HG03571 (cell line): ENCODE measurements at regions not wholly inside any gene's neighbourhood (a gene's known extent, or its start where the extent isn't known, plus 50 kb on each side); places are given as distances from the start of the nearest gene placed in this dataset.

Experiments
- ATAC-seq: cut with Tn5 transposase; IDR thresholded peaks from one replicate; pipeline ENCODE4 v1.9.1; 2021; ENCODE audit not compliant: unreplicated experiment

- no peak for ATAC-seq
Measured at GRCh38 chr2:15805206-15805605, 135.1 kb upstream of the MYCN start.

DNA sequence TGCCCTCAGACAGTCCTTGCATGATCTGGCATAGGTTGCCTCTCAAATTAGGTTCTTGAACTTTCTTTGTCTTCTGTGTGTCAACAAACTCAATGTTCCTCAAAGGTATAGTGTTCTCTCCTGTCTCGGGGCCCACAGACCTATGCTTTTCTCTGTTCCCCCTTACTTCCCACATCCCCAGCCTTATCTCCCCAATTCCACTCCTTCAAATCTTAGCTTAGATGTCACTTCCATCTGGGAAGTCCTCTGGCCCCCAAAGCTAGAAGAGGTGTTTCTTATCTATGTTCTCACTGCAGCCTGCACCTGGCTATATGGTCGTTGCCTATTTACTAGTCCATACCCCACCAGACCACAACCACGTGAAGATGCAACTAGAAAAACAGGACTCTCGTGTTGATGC is 134.6 kb upstream of the MYCN start:
- ATAC-seq, result no peak

DNA sequence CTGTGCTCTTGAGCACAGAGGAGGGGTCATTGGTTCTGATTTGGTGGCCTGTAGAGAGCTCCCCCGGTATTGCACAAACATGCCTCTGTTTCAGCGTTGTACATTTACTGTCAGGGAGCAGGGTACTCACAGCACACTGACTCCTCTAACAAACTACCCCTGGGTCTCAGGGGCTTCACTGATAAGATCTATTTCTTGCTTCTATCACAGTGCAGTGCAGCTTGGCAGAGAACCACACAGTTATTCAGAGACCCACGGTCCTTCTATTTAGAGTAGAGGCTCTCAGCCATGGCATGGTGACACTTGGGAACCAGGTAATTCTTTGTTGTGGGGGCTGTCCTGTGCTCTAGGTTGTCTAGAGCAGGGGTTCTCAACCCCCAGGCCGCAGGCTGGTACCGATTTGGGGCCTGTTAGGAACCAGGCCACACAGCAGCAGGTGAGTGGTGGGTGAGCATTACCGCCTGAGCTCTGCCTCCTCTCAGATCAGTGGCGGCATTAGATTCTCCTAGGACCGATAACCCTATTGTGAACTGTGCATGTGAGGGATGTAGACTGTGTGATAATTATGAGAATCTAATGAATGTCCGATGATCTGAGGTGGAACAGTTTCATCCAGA is 133.4 kb upstream of the MYCN start:
- no peak for ATAC-seq

DNA sequence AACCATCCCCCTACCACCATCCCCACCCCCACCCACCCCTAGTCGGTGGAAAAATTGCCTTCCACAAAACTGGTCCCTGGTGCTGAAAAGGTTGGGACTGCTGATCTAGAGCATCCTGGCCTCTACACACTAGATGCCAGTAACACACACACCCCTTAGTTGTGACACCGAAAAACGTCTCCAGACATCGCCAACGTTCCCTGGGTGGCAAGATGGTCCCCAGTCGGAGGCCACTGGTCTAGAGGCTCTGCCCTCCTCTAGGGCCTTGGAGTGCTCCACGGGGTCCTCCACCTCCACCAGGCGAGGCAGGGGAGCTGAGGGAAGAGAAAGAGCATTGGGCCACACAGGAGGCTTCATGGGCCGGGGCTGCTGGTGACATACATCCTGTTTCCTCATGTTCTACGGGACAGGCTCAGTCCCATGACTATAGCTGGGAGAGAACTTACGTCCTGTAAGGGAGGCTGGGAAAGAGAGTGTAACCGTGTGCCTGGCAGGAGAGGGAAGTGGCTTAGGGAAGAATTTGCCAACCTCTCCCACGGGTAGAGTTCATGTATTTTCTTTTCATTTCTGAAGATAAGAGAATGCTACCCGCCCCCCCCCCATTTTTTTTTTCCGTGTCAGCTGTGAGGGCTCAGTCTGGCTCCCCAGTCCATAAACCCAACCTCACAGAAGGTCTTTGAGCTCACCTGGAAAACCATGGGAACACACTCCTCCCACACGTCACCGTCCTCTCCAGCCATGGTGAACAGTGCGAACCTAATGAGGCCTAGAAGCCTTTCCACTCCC is 132.7 kb upstream of the MYCN start:
- no peak for ATAC-seq

DNA sequence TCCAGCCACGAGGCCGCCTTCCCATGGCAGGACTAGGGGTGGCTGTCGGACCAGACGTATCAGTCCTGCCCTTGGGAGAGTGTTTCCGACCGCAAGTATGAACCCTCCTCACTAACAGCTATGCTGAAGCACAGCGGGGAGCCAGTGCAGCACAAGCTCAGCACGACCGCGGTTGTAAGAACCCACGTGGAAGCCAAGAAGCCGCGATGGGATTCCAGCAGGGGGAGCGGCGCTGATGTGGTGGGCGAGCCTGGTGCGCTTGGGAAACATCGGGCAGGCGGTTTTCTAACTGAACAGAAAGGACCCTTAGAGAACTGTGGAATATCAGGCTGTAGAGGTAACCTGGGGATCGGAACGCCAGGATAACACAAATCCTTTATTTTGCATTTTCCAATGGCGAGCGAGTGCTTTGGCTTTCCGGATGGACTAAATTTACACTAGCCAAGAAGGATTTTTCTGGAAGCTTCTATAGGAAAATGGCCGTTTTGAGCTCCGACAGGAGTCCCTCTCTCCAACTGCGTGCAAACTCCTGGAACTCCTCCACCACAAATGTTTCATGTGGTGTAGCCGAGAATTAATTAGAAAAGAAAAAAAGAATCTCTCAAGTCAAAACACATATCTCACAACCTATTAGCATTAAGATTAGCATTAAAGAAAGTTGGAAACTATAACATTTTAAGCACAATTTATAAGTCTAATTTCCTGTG is 132.0 kb upstream of the MYCN start:
- ATAC-seq, result no peak

GRCh38 chr2:15808944-15809343 is 131.4 kb upstream of the MYCN start:
- ATAC-seq, result no peak

- ATAC-seq, result no peak
Measured at GRCh38 chr2:15809404-15809803, 130.9 kb upstream of the MYCN start.

GRCh38 chr2:15810477-15811150 is 129.7 kb upstream of the MYCN start:
- no peak for ATAC-seq

DNA sequence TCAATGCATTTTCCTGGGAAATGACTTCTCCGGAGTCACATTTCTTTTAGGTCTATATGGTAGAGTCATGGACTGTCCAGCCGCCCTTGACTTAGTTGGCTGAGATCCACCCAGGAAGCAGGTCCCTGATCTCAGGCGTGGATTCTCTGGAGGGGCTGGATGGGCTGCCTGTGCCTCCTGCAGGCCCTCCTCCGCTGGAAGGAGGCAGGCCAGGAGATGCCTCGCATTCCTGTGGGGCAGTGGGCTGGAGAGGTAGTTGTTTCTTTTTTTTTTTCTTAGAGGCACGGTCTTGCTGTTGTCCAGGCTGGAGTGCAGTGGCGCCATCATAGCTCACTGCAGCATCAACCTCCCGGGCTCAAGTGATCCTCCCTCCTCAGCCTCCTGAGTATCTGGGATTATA is 129.0 kb upstream of the MYCN start:
- ATAC-seq, result no peak

GRCh38 chr2:15812187-15812780 is 128.1 kb upstream of the MYCN start:
- ATAC-seq, result no peak

DNA sequence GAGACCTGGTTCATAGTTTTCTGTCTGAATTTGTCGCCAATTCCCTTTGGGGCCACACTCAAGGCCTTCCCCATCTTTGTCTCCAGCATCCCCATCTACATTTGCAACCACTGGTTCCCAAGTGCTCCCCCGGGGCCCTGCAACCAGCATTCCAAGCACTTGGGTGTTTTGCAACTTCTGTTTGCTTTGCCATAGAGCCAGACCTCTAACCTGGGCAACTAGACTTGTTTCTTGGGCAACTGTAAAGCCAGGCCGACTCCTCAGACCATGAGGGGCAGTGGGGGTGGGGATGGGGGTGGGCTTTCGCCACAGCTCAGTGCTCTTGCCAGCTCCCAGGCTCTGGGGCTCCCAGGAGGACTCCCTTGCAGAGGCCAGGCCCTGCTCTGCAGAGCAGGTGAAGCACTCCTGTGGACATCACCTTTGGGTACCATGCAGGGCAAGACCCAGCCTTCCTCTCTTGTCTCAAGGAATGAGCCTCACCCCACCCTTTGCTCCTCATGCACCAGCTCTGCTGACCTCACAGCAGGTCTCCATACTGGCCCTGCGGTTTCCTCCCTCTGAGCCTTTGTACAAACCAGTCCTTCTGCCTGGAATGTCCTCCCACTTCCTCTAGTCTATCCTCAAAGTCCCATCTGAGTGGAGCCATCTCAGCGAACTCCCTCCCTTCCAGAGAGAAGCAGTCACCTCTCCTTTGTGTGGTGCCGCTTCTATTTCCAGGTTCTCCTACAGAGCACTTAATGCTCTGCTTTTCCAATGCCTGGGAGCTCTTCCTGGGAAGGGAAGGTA is 126.7 kb upstream of the MYCN start:
- no peak for ATAC-seq

DNA sequence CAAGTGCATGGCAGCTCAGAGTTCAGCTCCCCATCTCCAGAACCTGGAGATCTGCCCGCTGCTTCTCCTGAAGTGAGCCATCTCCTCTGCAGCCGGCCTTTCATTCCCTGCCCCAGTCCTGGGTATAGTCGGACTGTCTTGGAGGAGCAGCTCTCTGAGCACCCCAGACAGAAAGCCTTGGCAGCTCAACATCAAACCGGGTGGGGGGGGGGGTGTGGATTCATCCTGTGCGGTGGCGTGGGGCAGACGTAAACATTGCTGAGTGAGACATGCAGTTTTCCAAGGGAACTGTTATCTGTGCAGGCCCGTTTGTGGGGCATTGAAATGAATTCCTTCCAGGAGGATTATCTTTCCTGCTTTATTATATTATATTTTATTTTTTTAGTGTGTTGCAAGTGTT is 125.9 kb upstream of the MYCN start:
- ATAC-seq, result no peak

DNA sequence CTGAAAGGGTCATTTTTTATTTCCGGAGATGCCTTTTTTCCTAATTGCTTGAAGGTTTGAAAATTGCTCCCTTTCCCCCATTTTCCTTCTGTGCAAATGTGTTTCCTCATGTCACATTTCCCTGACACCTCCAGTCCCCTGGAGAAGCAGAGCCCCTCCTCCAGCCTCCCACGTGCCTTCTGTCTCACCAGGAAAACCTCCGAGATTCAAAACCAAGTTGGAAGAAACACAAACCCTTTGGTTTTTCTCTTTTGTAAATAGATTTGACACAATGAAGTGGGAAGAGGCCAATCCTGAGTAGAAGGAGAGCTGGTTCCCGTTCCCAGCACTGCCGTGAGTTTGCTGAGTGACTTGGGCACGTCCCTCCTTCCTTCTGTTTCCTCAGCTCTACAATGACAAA is 125.4 kb upstream of the MYCN start:
- no peak for ATAC-seq

GRCh38 chr2:15816226-15816625 is 124.1 kb upstream of the MYCN start:
- ATAC-seq, result no peak

DNA sequence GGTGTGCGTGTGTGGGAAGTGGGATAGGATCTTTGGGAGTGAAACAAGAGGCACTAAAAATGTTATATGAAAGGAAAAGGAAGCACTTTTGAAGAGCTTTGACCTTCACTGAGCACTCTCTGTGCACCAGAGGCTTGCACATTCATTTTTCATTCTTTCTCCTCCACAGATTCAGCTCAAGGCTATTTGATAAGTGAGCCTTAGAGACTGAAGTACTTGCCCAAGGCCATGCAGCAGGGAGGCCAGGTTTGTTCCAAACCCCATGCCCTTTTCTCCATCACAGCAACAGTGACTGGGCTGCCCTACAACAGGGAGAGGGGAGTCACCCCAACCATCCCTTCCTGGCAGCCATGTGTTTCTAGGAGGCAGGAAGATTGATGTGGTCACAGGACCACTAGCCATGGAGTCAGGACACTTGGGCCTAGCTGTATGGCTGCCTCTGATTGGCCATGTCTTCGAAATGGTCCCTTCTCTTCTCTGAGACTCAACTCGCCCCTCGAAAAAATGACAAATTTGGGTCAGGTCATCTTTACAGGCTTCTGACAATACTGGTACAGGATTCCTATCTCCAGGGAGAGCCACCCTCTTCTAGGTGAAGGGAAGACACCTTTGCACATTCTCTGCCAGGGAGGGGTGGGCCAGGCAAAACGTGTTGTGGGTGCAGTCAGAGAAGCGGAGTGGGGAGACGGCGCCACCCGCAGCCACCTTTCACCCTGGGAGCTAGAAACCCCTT is 123.5 kb upstream of the MYCN start:
- no peak for ATAC-seq

DNA sequence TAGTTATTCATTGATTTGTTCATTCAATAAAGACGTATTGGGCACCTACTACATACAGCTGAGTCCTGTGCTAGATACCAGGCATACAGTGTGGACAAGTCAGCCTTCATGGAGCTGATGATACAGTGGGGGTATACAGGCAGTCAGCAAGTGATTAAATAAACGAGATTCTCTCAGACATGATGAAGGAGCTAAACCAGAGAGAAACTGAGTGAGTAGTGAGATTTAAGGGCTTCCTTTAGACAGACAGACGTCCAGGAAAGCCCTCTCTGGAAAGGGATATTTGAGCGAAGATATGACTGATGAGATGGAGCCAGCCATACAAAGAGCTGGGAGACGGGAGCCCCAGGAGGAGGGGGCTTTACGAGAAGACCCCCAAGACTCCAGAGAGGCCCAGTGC is 122.6 kb upstream of the MYCN start:
- no peak for ATAC-seq

- ATAC-seq, result no peak
Measured at GRCh38 chr2:15818318-15818753, 122.0 kb upstream of the MYCN start.

DNA sequence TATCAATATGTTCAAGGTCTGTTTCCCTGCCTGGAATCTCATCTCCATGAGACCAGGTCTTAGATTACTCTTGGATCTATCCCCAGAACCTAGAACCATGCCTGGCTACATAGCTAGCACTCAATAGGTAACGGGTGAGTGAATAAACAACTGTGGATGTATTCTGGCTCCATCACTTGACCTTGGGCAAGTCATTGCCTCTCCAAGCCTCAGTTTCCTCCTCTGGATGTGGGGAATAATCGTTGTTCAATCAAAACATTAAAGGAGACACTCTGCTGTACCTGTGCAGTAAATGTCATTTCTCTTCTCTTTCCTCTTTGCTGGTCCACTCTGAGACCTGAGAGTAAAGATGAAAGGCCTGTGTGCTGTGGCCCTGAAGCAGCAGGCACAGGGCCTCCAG is 121.5 kb upstream of the MYCN start:
- ATAC-seq, result no peak

GRCh38 chr2:15819562-15820256 is 120.6 kb upstream of the MYCN start:
- no peak for ATAC-seq
